Calu3 (cell line): ENCODE measurements at regions not wholly inside any gene's neighbourhood (a gene's known extent, or its start where the extent isn't known, plus 50 kb on each side); places are given as distances from the start of the nearest gene placed in this dataset.
"Not testable (repeated sequence)": the region's sequence is repeated elsewhere in the genome, so short reads cannot be mapped to it uniquely, and the experiment has no call there.

ENCODE experiments used
- BruUV-seq: library from RNA; stranded (reverse); fragments of 400-500 nt; replicated peaks from 2 replicates; lab custom pipeline; 2021; lab: Mats Ljungman, UMichigan
- CTCF ChIA-PET: fragments of 300-600 bp; sonication (Branson Sonifier 250); formaldehyde crosslinking; loops from one replicate; lab custom pipeline; 2022; ENCODE audit warnings: antibody characterized with exemption; lab: Charles Lee
- DNase-seq: peaks from one replicate; pipeline ENCODE4 v3.0.0; 2022
- H3K27ac Mint-ChIP-seq: one replicate; pipeline ENCODE4 v1.8.0; 2022; ENCODE audit warnings: mixed read lengths; ENCODE audit not compliant: unreplicated experiment
- H3K27me3 Mint-ChIP-seq: one replicate; pipeline ENCODE4 v1.8.0; 2022; ENCODE audit warnings: mixed read lengths; ENCODE audit not compliant: unreplicated experiment
- H3K36me3 Mint-ChIP-seq: one replicate; pipeline ENCODE4 v1.8.0; 2022; ENCODE audit warnings: mild to moderate bottlenecking, moderate library complexity, mixed read lengths; ENCODE audit not compliant: insufficient read depth, unreplicated experiment
- H3K4me1 Mint-ChIP-seq: one replicate; pipeline ENCODE4 v1.8.0; 2022; ENCODE audit warnings: mild to moderate bottlenecking, low read depth, mixed read lengths; ENCODE audit not compliant: unreplicated experiment
- H3K4me3 Mint-ChIP-seq: one replicate; pipeline ENCODE4 v1.8.0; 2022; ENCODE audit warnings: mild to moderate bottlenecking, low read depth, moderate library complexity, mixed read lengths; ENCODE audit not compliant: unreplicated experiment
- H3K9me3 Mint-ChIP-seq: one replicate; pipeline ENCODE4 v1.8.0; 2022; ENCODE audit warnings: low read depth, mixed read lengths; ENCODE audit not compliant: unreplicated experiment
- CTCF ChIP-seq: fragments of 200-600 bp; IDR thresholded peaks from one replicate; pipeline ENCODE4 v1.8.0; 2022; ENCODE audit warnings: antibody characterized with exemption; ENCODE audit not compliant: unreplicated experiment
- intact Hi-C: fragments of 100-400 bp; cut with micrococcal nuclease; formaldehyde crosslinking; loops from one replicate; pipeline ENCODE4 v1.10.0; 2022; ENCODE audit not compliant: unreplicated experiment

GRCh38 chr18:35904389-35905037 is 68.0 kb upstream of the RMP24 start:
- CTCF ChIA-PET: interaction anchor here (0.6 to 0.9 kb wide), 2 partner anchors 173 to 285 kb away, joined by 3 to 4 read pairs; no protein-coding TSS in a partner anchor
- H3K27me3 Mint-ChIP-seq: peaks cover 22% of the 10 kb centered on the region
- no peaks in the 10 kb centered on the region for H3K4me1 Mint-ChIP-seq
- no TSS peak for BruUV-seq
- no peaks in the 10 kb centered on the region for H3K36me3 Mint-ChIP-seq
- intact Hi-C loops: no loop called here
- H3K9me3 Mint-ChIP-seq: no peaks in the 10 kb centered on the region
- TF ChIP-seq CTCF: no peak
- DNase-seq: no peak
- no peak overlapping the region for H3K4me3 Mint-ChIP-seq
- H3K27ac Mint-ChIP-seq: no peak overlapping the region

- DNase-seq: no peak
- BruUV-seq: no TSS peak
- CTCF ChIA-PET: no interaction called here
- peaks cover 12% of the 10 kb centered on the region for H3K27me3 Mint-ChIP-seq
- H3K4me1 Mint-ChIP-seq: no peaks in the 10 kb centered on the region
- intact Hi-C loops: no loop called here
- TF ChIP-seq CTCF: no peak
- no peaks in the 10 kb centered on the region for H3K36me3 Mint-ChIP-seq
- H3K27ac Mint-ChIP-seq: no peak overlapping the region
- no peaks in the 10 kb centered on the region for H3K9me3 Mint-ChIP-seq
- H3K4me3 Mint-ChIP-seq: no peak overlapping the region
These were observed 67.0 kb upstream of the RMP24 start for GRCh38 chr18:35905436-35905835.

GRCh38 chr18:35906291-35906690 is 66.2 kb upstream of the RMP24 start:
- CTCF ChIA-PET, BruUV-seq, H3K27me3 Mint-ChIP-seq, H3K36me3 Mint-ChIP-seq, H3K9me3 Mint-ChIP-seq, DNase-seq, H3K4me3 Mint-ChIP-seq, H3K4me1 Mint-ChIP-seq, intact Hi-C loops, H3K27ac Mint-ChIP-seq: not testable (repeated sequence)

- no peak for DNase-seq
- Mint-ChIP-seq H3K4me3 (no peak overlapping the region), H3K27me3 (peaks cover 36% of the 10 kb centered on the region), H3K4me1 (no peaks in the 10 kb centered on the region), H3K36me3 (no peaks in the 10 kb centered on the region), H3K9me3 (no peaks in the 10 kb centered on the region), H3K27ac (no peak overlapping the region)
- intact Hi-C loops: no loop called here
- no TSS peak for BruUV-seq
- CTCF ChIA-PET: no interaction called here
- no peak for TF ChIP-seq CTCF
These were observed 62.2 kb upstream of the RMP24 start for GRCh38 chr18:35910327-35910726.

- intact Hi-C loops: no loop called here
- no peak overlapping the region for H3K27ac Mint-ChIP-seq
- DNase-seq: no peak
- CTCF ChIA-PET: no interaction called here
- peaks cover 46% of the 10 kb centered on the region for H3K27me3 Mint-ChIP-seq
- TF ChIP-seq CTCF: no peak
- no TSS peak for BruUV-seq
- H3K9me3 Mint-ChIP-seq: no peaks in the 10 kb centered on the region
- H3K4me1 Mint-ChIP-seq: no peaks in the 10 kb centered on the region
- H3K4me3 Mint-ChIP-seq: no peak overlapping the region
- no peaks in the 10 kb centered on the region for H3K36me3 Mint-ChIP-seq
These were observed 60.1 kb upstream of the RMP24 start for GRCh38 chr18:35912332-35912731.
